SK-N-MC (cell line): ENCODE measurements at regions not wholly inside any gene's neighbourhood (a gene's known extent, or its start where the extent isn't known, plus 50 kb on each side); places are given as distances from the start of the nearest gene placed in this dataset.

Experiments used
- EZH2 ChIP-seq: fragments of 200-600 bp; sonication (generic); IDR thresholded peaks from one replicate; pipeline ENCODE4 v1.6.1; 2017; ENCODE audit warnings: antibody characterized with exemption
- POLR2AphosphoS5 ChIP-seq: IDR thresholded peaks from 2 replicates; pipeline ENCODE4 v1.6.1; 2012; ENCODE audit warnings: mild to moderate bottlenecking, low read depth, low read length, borderline replicate concordance

DNA sequence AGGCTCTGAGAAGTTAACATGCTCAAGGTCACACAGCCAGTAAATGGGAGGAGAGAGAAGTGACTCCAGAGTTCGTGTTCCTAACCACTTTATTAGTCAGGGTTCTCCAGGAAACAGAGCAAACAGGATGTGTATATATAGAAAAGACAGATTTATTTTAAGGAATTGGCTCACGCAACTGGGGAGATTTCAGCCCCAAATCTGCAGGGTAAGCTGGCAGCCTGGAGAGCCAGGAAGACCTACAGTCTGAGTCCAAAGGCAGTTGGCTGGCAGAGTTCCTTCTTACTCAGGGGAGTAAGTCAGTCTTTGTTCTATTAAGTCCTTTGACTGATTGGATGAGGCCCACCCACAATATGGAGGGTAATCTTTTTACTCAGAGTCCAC, 118.2 kb upstream of the PROK2 start:
- TF ChIP-seq EZH2 (no peak), POLR2AphosphoS5 (no peak)
